Kidney (tissue), 13 donors: ENCODE measurements at regions not wholly inside any gene's neighbourhood (a gene's known extent, or its start where the extent isn't known, plus 50 kb on each side); places are given as distances from the start of the nearest gene placed in this dataset.

Experiments used
- DNase-seq, 5 donors: peaks; one replicate each; pipeline ENCODE4 v3.0.0-alpha.2; 2013 to 2020
- FAIRE-seq: peaks from 2 replicates; lab custom pipeline; 2012; peaks lifted over from hg19 to GRCh38; lab: Jason Lieb, UNC
- H3K27ac ChIP-seq, 2 donors: one replicate each; pipeline ENCODE4 v1.7.0; 2013; ENCODE audit warnings: low read depth in 2 of 2, low read length in 2 of 2, inconsistent platforms in 1 of 2
- H3K27me3 ChIP-seq: one replicate; pipeline ENCODE4 v1.7.1; 2013; ENCODE audit warnings: low read length, inconsistent platforms; ENCODE audit not compliant: control insufficient read depth, insufficient read depth
- H3K36me3 ChIP-seq, 3 donors: one replicate each; pipeline versions ENCODE4 v1.7.0 to v1.7.1; 2013; ENCODE audit warnings: low read length in 3 of 3, control low read depth in 1 of 3, inconsistent platforms in 1 of 3; ENCODE audit not compliant: insufficient read depth in 3 of 3, control insufficient read depth in 2 of 3
- H3K4me1 ChIP-seq, 3 donors: one replicate each; pipeline versions ENCODE4 v1.7.0 to v1.7.1; 2013; ENCODE audit warnings: low read length in 3 of 3, inconsistent platforms in 1 of 3, low read depth in 1 of 3; ENCODE audit not compliant: control insufficient read depth in 2 of 3, insufficient read depth in 2 of 3
- H3K4me3 ChIP-seq, 3 donors: one replicate each; pipeline versions ENCODE4 v1.7.0 to v1.8.1; 2013; ENCODE audit warnings: low read length in 3 of 3, control low read depth in 1 of 3, inconsistent platforms in 1 of 3
- H3K9ac ChIP-seq, 3 donors: one replicate each; pipeline versions ENCODE4 v1.7.0 to v1.7.1; 2013; ENCODE audit warnings: low read length in 3 of 3, control low read depth in 1 of 3, inconsistent platforms in 1 of 3
- H3K9me3 ChIP-seq, 3 donors: one replicate each; pipeline versions ENCODE4 v1.7.0 to v1.7.1; 2013; ENCODE audit warnings: low read length in 3 of 3, control low read depth in 1 of 3, inconsistent platforms in 1 of 3; ENCODE audit not compliant: control insufficient read depth in 2 of 3, insufficient read depth in 1 of 3
- CTCF ChIP-seq: IDR thresholded peaks from 3 replicates; pipeline ENCODE4 v1.5.1; 2012; ENCODE audit warnings: mild to moderate bottlenecking, moderate library complexity, borderline replicate concordance; ENCODE audit not compliant: insufficient read depth; ENCODE audit errors: extremely low read depth
- intact Hi-C: fragments of 100-400 bp; cut with DNase I; formaldehyde crosslinking; loops from one replicate; pipeline ENCODE4 v1.11.1; 2022
- donor health status: control.
- donor health status: control.
- donor health status: control.
- donor health status: control.
- donor health status: control.
- donor health status: DM: yes; HTN: yes; CAD: no.
- donor health status: Normal renal cell carcinoma (clear cell type).

DNA sequence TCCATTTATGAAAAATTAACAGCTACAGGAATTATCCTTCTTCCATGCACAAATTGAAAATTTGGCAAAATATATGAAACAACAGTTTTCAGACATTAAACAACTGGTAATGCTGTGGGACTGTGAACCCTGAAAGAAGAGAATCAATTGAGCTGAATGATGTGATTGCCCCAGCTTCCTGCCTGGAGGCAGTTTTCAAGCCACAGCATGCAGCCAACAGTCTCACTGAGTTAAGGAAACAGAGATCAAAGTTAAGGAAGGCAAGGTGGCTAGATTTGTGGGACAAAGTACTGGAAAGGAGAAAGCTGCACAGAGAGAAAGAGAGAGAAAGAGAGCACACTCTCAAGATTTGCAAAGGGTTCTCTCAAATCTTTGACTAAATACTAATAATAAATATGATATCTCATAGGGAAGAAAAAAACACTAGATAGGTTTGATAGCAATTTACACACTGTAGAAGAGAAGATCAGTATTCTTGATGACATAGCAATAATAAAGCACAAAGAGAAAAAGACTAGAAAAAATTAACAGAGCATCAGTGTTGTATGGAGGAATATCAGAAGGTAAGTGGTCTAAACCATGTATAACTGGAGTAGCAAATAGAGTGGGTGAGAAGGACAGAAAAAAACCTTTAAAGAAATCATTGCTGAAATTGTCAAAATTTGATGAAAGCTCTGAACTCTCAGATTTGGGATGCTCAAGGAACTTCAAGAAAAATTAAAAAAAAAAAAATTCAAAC, 70.1 kb upstream of the CNKSR3 start:
- no peak overlapping the region for H3K9ac ChIP-seq
- intact Hi-C loops, result no loop called here
- H3K36me3 ChIP-seq, result no peaks in the 10 kb centered on the region
- no peak for FAIRE-seq
- DNase-seq, result no peak
- TF ChIP-seq CTCF, result no peak
- H3K27ac ChIP-seq, result no peak overlapping the region
- peaks cover 0 to 14% (median 6%) of the 10 kb centered on the region in 3 donors for H3K4me1 ChIP-seq
- no peaks in the 10 kb centered on the region for H3K9me3 ChIP-seq
- H3K4me3 ChIP-seq, result no peak overlapping the region
- H3K27me3 ChIP-seq, result no peaks in the 10 kb centered on the region

- H3K4me3 ChIP-seq, result no peak overlapping the region
- peak; percentile 3 for FAIRE-seq
- H3K9ac ChIP-seq, result no peak overlapping the region
- intact Hi-C loops, result no loop called here
- H3K36me3 ChIP-seq, result no peaks in the 10 kb centered on the region
- no peak for DNase-seq
- H3K27me3 ChIP-seq, result no peaks in the 10 kb centered on the region
- no peak for TF ChIP-seq CTCF
- H3K27ac ChIP-seq, result no peak overlapping the region
- peaks cover 0 to 11% (median 6%) of the 10 kb centered on the region in 3 donors for H3K4me1 ChIP-seq
- no peaks in the 10 kb centered on the region for H3K9me3 ChIP-seq
Observed at GRCh38 chr6:154582696-154583095, 72.2 kb upstream of the CNKSR3 start.

DNA sequence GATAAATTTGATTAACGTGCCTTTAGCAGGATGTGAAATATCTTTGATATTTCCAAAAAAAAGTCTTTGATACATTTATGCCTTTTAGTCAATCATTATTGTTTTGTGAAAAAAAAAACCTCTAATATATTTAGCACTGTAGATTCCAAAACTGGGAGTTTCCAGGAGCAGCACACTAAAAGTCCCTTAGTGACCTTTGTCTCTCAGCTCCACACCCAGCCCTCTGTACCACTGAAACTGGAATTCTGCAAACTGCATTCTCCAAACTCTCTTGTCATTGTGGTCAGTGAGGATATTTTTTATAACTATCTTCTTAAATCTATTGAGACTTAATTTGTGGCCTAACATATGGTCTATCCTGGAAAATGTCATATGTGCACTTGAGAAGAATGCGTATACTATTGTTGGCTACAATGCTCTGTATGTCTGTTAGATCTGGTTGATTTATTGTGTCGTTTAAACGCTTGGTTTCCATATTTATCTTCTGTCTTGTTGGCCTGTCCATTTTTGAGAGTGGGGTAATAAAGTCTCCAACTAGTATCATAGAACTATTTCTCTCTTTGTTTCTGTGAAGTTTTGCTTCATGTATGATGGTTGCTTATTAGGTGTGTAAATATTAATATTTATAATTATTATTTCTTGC, 73.2 kb upstream of the CNKSR3 start:
- H3K27ac ChIP-seq, result no peak overlapping the region
- H3K4me1 ChIP-seq, result peaks cover 0 to 4% (median 0%) of the 10 kb centered on the region in 3 donors
- H3K36me3 ChIP-seq, result no peaks in the 10 kb centered on the region
- intact Hi-C loops, result no loop called here
- FAIRE-seq (no peak), DNase-seq (no peak)
- H3K4me3 ChIP-seq, result no peak overlapping the region
- TF ChIP-seq CTCF, result no peak
- no peaks in the 10 kb centered on the region for H3K9me3 ChIP-seq
- H3K9ac ChIP-seq, result no peak overlapping the region
- no peaks in the 10 kb centered on the region for H3K27me3 ChIP-seq
